ENCODE measurements at regions not wholly inside any gene's neighbourhood (a gene's known extent, or its start where the extent isn't known, plus 50 kb on each side); places are given as distances from the start of the nearest gene placed in this dataset.

DNA sequence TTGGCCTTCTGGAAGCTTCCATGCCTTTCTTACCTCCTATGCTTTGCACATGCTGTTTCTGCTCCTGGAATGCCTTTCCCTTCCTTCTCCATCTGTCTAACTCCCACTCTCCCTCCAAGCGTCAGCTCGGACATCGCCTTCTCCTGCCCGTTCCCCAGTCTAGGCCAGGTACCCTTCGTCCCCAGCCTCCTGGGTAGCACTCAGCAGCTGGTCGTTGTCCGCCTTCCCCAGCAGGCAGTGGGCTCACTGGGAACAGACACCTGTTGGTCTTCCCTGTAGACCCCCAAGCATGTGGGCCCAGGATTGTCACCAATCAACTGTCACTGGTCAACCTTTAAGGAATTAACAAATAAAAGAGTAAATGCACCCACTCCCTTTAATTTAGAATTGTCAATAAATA lies 202.2 kb downstream of the RGS3 start:
- DNase-seq, result no peak

DNA sequence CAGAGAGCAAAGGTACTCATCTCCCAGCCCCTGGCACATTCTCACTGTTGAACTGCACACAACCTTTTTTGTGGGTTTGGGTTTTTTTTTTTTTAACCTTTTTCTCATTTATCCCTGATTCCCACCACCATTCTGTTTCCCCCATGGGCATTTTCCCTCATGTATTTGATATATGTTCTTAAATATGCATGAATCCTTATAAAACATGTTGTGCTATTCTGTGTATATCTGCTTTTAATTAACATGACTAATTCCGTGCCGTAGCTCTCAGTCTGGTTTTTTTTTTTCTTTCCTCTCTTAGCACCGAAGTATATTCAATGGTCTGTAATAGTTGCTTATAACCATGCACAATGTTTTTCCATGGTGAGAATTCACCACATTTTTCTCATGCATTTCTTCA lies 204.5 kb downstream of the RGS3 start:
- no peak for DNase-seq

DNA sequence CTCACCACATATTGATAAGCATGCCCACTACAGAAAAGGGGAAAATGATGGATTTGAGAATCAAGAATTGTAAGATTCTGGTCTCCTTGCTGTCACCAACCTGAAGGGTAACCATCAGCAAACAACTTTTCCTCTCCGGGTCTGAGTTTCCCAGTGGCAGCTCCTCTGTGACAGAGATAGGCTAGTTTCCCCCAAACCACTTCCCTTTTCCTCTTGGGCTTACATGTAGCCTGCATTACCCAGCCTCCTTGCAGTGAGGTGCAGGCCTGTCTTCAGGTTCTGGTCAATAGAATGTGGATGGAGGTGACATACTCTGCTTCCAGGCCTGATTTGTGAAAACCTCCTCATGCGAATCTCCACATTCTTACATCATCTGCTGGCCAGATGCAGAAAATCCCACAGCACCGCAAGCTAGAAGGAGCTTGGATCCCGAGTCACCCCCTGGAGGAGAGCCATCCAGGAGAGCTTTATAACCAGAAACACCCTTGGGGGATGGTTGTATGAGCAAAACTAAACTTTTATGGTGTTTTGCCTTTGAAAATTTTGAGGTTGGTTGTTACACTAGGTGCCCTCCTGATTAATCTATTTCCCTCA lies 206.1 kb downstream of the RGS3 start:
- peak; percentile 38 for DNase-seq

DNA sequence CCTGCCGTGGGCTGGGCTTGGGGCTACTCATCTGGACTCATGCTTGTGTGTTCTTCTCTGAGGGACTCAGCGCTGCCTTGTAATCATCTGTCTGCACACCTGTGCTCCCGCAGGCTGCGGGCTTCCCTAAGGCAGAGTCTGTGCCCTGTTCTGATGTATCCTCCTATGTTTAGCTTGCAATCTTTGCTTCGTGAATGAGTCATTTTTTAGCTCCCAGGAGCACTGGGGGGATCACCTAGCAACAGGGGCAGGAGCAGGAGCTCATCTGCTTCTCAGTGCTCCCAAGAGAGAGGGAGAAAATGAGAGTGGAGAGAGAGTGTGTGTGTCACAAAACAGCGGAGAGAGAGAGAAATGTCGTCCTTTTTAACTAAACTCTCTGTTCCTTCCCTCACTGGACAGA lies 202.4 kb upstream of the ZNF618 start:
- no peak for DNase-seq

DNA sequence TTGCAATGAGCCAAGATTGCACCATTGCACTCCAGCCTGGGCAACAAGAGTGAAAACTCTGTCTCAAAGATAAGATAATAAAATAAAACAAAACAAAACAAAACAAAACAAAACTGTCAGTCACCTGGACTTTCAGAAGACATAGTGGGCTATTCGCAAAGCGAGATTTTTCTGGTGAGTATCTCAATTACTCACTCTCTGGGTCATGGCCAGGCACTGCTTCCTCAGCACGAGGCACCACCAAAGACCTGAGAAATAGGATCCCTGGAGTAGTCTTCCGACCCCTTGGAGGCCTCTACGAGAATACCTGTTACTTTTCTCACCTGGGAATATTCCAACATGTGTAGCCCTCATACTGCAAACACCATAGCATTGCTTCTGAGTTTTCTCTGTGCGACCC lies 201.7 kb upstream of the ZNF618 start:
- no peak for DNase-seq

DNA sequence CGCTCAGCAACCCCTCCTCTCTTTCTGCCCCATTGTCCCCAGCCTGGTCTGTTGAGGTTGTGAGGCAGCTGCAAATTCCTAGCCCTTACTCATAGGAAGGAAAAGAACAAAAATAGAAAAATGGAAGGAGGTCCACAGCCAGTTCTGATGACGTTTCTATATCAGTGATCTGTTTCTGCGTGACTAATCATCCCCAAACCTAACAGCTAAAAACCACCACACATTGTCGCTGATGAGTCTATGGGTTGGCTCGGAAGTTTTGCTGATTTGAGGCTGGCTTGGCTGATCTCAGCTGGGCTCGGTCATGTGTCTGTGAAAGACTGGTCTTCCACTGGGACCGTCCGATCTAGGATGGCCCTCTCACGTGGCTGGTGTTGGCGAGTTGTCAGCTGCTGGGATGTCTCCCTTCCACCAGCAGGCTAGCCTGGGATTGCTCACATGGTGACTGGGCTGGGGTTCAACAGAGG lies 200.6 kb upstream of the ZNF618 start:
- DNase-seq, result peak; percentile 82

DNA sequence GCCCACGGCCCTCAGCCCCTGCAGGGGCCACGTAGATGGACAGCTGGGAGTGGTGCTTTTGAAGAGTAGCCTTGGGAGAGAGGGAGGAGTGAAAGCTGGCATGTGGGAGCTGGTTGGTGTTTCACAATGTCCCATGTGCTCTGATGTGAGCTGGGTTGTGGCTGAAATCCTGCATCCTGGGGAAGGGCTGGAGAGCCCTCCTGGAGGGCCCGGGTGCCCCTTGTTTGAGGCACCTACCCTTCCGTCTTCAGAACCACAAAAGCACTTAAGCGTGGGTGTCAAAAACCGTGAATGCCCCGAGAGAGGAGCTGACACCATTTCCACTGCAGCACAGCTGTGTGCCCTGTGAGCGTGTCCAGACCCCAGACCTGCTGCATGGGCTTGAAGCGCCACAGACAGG lies 199.1 kb upstream of the ZNF618 start:
- DNase-seq, result no peak

DNA sequence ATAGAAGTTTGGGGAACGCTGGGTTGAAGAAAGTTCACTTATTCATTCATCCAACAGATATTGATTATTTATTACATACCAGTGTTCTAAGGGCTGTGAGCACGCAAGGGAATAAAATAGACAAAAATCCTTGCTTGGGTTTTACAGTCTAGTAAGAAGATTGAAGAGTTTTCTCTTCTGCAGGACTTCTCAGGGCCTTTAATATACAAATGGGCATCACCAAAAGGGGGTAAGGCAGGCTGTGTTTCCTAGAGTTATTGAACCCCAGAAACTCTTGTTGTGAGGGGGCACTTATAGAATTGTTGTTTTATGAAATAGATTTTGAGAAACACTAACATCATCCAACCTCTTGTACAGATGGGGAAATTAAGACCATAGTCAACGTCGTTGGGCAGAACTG lies 198.5 kb upstream of the ZNF618 start:
- DNase-seq, result no peak

DNA sequence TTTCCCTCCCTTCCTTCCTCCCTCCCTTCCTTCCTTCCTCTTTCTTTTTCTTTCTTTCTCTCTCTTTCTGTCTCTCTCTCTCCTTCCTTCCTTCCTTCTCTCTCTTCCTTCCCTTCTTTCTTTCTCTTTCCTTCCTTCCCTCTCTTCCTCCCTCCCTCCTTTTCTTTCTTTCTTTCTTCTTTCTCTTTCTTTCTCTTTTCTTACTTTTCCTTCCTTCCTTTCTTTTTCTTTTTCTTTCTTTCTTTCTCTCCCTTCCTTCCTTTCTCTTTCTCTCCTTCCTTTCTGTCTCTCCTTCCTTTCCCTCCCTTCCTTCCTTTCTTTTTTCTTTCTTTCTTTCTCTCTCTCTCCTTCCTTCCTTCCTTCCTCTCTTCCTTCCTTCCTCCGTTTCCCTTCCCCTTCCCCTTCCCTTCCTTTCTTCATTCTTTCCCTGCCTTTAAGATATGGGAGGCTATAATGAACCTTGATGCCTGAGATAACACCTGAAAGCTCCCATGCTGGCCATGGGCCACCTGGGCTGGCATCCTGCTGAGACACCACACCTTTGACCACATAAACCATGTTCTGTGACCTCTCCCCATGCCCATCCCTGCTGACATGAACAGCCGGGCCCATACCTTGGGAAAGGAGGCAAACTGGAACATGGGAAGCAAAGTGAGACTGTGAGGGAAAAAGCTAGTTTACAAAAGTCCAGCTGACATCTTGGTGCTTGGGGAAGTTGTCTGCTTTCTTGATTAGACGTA lies 197.8 kb upstream of the ZNF618 start:
- DNase-seq, result no peak

DNA sequence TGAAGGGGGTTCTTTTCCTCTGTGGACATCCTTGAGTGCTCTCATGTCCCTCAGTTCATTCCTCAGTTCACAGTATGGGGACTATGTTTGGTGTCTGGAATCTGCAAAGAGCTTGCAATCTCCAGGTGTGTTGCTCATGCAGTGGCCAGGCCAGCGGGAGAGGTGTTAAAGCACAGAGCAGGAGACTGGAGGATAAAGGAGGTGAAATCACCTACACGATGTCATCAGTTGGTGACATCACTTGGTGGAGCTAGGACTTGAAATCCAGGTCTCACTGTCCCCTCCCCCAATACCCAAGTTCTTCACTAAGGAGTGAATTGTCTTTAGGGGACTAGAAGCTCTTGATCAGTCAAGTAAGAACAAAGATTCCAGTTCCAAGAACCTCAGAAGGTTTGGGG lies 197.3 kb upstream of the ZNF618 start:
- no peak for DNase-seq

DNA sequence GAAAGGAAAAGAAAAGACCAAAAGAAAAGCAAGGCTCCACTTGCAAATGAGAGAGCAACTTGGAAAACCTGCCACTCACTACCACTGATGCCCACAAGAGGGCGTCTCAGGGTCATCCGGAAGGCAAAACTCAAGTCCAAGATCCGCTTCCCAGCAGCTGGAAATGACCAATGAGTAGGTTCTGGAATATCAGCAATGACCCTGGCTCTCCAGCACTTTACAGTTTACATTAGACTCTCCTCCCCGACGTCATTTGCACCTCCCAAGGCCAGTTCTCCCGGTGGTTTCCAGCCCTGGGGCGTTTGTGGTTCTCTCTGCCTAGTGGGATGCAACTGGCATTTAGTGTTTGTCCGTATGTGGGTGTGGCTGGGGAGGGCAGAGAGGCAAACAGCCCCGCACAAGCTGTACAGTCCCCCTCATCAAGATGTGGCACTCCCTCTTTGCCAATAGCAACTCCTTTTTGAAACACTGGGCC lies 193.8 kb upstream of the ZNF618 start:
- peak; percentile 73 for DNase-seq

DNA sequence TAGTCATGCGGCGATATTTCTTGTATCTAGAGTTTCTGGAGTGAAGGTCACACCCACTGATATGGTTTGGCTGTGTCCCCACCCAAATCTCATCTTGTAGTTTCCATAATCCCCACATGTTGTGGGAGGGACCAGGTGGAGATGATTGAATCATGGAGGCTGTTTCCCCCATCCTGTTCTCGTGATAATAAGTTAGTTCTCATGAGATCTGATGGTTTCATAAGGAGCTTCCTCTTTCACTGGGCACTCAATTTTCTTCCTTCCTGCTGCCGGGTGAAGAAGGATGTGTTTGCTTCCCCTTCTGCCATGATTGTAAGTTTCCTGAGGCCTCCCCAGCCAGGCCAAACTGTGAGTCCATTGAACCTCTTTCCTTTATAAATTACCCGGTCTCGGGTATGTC lies 190.5 kb upstream of the ZNF618 start:
- peak; percentile 64 for DNase-seq

DNA sequence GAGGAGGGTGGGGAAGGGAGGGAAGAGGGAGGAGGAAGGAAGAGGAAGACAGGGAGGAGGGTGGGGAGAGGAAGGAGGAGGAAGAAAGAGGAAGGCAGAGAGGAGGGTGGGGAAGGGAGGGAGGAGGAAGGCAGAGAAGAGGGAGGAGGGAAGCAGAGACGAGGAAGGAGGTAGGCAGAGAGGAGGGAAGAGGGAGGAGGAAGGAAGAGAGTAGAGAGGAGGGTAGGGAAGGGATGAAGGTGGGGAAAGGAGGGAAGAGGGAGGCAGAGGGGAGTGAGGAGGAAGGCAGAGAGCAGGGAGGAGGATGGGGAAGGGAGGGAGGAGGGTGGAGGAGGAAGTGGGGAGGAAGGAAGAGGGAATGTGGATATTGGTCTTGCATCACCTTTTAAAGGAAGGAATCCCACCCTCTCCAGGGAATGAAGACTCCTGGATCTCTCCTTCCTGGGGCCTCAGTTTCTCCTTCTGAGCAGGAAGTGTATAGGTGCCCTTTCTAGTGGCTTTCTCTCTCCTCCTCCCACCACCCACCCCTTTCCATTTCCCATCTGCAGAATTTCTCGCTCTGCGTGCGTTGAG lies 188.9 kb upstream of the ZNF618 start:
- DNase-seq, result no peak

DNA sequence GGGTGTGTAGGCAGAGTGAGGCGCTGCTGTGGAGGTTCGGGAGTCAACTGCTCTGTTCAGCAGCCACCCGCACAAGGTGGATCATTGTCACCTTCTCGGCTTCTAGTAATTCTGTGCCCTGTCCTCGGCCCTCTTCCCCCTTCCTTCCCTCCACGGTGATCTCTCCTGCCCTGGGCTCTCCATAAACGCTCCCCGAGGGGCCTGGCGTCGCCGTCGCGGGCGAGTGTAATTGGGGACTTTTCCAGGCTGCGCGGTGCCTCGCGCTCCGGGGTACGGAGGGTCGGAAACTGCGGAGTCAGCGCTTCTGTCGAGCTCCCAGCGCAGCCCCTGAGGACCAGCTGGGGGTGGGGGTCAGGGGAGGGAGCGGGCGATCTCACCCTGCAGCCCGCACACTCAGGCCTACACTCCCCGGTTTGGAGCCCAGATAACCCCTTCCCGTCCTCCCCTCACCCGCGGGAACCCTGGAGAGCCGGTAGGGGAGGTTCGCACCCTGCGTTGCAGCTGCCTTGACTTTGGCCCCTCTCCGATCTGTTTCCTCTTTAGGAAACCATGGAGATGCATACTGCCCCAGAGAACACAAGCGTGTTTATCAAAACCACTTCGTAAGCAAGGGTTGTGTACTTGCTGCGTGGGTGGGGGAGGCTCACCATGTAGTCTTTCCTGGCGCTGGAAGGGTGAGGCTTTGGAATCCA lies 188.3 kb upstream of the ZNF618 start:
- no peak for DNase-seq

DNA sequence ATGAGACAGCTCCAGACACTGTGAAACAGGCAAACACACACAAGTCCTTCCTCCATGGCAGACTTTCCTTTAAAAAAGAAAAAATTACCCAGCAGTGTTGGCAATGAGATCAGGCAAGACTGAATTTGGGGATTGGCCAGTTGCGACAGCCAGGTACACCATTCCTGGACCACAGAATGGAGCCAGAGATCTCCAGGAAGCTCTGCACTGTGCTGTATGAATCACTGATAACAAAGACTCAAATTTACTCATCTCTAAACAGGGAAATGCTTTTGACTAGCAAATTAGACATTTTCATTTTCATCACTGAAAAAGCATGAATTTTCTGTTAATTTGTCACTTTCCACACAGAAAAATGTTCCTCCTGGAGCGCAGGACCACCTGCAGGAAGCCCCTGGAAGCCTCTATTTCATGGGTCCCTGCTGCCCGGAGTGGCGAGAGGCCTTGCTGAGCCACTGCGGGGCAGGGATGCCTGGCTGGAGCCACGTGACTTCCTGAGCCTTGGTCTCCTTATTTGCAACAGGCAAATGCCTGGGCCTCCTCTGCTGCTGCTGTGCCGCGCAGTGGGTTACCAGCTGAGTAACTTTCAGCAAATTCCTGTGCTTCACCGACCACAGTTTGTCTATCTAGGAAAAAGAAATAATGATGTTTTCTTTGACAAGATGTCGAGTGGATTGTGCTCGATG lies 185.9 kb upstream of the ZNF618 start:
- no peak for DNase-seq

DNA sequence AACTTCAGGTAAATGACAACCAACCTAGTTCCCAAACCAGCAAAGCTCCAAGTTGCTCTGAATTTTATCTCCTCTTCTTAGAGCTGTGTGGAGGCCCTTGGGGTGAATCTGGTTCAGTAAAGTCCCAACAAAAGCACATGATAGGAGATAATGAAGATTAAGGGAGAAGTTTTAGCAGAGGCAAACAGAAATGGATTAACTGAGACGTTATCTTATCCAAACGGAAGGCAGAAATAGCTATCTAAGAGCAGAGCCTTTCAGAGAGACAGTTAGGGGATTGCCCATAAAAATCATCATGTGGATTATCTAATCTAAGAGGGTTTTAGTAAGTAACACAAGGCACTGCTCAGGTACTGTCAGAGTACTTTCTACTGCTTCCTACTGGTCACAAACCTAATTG lies 183.9 kb upstream of the ZNF618 start:
- peak; percentile 31 for DNase-seq

DNA sequence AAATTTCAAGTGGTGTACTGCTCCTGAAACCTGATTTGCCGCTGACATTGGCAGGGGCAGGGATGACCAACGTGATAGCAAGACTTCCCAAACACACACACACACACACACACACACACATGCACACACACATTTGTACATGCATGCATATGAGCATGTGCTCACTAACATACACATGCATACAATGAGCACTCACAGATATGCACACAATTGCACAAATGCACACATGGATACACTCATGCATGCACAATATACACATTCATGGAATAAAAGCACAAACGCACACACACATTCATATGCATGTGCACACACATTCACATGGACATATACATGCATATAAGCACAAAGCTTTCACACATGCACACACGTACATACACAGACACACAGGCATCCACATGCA lies 181.2 kb upstream of the ZNF618 start:
- DNase-seq, result no peak

DNA sequence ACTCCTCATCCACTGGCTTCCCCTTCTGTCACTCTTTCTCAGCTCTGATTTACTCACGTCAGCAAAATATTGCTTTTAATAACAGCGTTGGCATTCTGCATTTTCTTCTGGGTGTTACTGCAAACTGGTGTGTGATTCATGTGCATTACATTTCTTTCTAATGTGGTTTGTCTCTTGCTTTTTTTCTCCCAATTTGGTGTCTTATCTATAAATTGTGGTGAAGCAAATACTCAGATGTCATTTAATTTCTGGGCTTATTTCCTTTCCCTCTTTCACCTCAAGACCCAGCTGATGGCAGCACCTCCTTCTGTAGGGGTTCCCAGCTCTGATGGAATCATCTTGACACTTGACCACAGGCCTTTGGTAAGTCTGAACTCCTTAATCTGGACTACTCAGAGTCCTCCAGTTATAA lies 180.7 kb upstream of the ZNF618 start:
- no peak for DNase-seq

DNA sequence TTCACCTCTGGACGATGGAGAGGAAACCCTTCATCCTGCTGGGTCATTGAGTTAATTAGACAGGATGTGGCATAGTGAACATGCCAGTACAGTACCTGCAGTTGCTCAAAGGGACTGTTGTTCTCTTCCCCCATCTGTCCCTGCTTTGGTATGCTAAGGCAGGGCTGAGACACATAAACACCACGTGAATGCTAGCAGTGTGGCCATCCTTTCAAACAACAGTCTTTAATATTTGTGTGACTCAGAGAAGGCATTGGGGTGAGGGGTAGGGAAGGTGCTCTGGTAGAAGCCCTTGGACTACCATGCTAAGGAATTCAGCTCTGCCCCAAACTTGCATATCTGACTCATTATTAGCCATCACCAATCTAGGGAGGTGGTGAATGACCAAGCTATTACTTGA lies 180.2 kb upstream of the ZNF618 start:
- DNase-seq, result no peak

DNA sequence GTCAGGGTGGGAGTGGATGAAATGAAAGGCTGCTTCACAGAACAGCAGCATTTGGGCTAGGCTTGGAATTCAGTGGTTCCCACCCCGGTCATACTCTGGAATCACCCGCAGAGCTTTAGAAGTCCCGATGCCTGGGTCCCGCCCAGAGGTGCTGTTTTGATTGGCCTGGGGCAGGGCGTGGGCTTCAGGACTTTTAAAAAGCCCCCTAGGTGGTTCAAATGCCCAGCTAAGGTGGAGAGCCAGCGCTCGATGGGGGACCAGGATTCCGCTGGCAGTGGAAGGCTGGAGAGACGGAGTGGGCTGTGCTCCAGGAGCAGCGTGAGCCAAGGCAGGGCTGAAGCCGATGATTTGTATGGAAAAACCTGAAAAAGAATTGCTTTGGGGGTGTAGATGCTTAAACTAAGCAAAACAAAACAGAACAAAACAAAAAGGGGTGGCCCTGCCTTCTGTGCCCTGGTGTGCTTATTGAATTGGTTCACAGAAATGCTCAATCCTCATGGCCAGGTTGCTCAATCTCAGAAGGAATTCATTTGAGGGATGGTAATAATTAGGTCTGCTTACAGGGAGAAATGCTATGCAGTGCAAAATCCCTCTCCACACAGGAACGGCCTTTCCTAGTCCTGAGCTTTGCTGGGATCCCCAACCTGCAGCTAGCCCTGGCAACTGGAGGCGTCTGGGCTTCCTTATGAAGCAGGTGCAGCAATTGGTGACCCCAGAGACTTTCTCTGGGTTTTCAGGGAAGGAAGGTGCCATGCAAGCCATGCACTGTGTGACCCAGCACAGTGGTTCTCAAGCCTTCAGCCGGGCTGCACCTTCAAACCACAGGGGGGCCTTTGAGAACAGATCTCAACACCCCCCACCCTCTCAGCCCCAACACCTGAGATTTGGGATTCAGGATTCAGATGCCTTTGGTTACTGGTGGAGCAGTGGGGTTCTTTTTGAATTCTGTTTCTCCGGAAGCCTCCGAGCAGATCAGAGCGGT lies 174.0 kb upstream of the ZNF618 start:
- DNase-seq, result no peak

DNA sequence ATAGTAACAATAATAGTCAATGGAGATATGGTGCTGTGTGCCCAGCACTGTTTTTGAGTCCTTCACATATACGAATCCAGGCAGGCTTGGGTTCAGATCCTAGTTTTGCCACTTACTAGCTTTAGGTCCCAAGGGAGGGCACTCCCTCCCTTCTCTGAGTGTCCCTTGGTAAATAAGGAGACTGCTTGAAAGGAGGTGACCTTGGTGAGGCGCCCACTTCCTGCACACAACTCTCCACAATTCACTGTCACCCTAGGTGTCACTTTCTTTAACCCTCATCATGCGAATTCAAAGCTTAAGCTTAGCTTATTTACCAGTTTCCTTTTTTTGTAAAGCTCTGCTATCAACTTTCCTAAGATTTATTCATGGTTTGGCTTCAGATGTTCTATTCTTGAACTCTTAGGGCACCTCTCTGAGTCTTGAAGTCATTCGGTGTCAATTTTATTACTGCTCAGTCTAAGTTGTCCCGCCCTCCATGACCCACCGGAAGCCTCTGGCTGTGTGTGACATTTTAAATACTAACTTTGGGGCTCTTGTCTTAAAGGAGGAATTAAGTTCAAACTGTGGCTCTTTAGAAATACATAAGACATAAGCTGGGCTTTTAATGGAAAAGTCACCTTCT lies 170.7 kb upstream of the ZNF618 start:
- no peak for DNase-seq

All from OCI-M1 (cell line).